Fibroblast of villous mesenchyme (primary cell): ENCODE measurements at regions not wholly inside any gene's neighbourhood (a gene's known extent, or its start where the extent isn't known, plus 50 kb on each side); places are given as distances from the start of the nearest gene placed in this dataset.
"Not testable (repeated sequence)": the region's sequence is repeated elsewhere in the genome, so short reads cannot be mapped to it uniquely, and the experiment has no call there.

ENCODE experiments used
- DNase-seq: peaks from one replicate; pipeline ENCODE4 v3.0.0-alpha.2; 2010; ENCODE audit warnings: low read depth
- H3K4me3 ChIP-seq: 2 replicates; pipeline ENCODE4 v1.5.1; 2011; ENCODE audit warnings: low read depth, mild to moderate bottlenecking, low read length
- TF ChIP-seq, protein P1 (sequence below): IDR thresholded peaks from 2 replicates; pipeline ENCODE4 v1.5.1; 2012; ENCODE audit warnings: low read depth, mild to moderate bottlenecking, low read length; ENCODE audit not compliant: insufficient read depth

DNA sequence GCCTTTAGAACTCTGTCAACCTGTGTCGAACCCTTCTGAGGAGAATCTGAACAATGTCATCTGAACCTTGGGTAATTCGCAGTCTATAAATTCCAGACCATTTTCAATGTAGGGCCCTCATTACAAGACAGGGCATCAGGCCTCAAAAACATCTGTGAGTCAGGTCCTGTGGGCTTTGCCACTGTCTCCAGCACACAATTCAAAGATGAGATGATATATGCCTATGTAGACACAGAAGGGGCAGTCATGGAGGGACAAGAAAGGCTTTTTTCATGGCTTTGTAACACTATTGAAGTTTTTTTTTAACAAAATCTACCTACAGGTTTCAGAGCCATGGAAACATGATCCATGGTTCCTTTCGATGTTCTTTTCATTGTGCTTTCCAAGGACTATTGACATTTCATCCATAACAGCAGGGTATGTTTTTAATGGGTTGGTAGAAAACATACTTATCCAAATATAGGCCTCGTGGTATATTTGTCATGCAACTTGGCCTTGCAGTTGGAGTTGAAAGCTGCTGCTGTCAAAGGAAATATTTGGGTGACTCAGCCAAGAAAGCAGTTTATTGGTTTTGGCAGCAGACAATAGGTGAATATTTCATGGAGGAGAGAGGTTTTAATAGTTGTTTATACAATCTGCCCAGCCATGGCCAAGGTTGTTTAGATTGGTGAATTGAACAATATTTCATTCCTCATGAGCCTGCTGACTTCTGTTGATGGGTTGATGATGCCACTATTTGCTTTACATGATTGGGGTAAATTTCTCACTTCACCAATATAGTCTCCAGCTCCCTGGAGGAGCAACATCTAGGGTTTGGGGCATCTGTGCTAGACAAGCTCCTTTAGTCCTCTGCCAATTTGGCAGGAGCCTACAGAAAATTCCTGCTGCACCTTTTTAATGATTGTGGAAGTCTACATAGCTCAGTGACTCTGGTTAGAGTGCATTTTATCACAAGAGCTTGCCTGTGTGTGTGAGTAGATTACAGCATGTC, 158.4 kb upstream of the TMEM72 start:
- DNase-seq = peak; percentile 77
- no peak overlapping the region for H3K4me3 ChIP-seq
- TF ChIP-seq, protein P1, sequence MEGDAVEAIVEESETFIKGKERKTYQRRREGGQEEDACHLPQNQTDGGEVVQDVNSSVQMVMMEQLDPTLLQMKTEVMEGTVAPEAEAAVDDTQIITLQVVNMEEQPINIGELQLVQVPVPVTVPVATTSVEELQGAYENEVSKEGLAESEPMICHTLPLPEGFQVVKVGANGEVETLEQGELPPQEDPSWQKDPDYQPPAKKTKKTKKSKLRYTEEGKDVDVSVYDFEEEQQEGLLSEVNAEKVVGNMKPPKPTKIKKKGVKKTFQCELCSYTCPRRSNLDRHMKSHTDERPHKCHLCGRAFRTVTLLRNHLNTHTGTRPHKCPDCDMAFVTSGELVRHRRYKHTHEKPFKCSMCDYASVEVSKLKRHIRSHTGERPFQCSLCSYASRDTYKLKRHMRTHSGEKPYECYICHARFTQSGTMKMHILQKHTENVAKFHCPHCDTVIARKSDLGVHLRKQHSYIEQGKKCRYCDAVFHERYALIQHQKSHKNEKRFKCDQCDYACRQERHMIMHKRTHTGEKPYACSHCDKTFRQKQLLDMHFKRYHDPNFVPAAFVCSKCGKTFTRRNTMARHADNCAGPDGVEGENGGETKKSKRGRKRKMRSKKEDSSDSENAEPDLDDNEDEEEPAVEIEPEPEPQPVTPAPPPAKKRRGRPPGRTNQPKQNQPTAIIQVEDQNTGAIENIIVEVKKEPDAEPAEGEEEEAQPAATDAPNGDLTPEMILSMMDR = no peak

DNA sequence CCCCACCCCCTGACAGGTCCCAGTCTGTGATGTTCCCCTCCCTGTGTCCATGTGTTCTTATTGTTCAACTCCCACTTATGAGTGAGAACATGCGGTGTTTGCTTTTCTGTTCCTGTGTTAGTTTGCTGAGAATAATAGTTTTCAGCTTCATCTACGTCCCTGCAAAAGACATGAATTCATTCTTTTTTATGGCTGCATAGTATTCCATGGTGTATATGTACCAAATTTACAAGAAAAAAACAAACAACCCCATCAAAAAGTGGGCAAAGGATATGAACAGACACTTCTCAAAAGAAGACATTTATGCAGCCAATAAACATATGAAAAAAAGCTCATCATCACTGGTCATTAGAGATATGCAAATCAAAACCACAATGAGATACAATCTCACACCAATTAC, 156.8 kb upstream of the TMEM72 start:
- not testable (repeated sequence) for H3K4me3 ChIP-seq, DNase-seq

DNA sequence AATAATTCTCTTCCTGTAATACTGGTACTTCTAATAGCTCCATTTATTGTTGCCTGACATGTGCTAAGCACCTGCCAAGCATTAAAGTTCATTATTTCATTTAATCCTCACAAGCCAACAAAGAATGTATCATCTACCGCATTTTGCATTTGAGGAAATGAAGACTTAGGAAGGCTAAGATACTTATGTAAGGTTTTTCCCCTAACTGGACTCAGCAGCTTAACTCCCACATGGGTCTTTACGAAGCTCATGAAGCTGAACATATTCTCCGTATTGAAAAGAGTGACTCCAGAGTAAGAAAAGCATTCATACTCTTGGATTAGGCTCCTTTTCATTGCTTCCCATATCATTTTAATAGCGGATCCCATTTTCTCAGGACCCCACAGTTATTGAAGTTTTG, 155.7 kb upstream of the TMEM72 start:
- DNase-seq = no peak

DNA sequence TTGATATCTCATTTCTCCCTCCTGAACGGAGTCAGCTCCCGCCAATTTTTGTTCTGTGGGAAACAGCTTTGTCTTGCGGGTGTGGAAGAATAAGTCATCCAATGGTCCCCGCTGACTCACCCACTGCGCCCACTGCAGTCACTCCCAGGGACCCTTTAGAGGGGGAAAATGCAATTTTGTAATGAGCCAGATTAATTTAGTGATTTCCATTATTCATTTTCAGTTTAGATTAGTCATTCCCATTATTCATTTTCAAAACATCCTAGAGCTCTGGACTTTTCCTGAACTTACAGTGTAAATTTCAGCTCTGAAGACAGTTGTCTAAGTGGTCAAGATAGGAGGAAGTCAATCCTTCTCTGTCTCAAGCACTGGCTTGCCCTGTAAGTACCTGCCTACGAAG, 154.9 kb upstream of the TMEM72 start:
- no peak overlapping the region for H3K4me3 ChIP-seq
- DNase-seq = peak; percentile 12
- TF ChIP-seq, protein P1 = no peak

More for the DNA sequence above, 155.7 kb upstream of the TMEM72 start:
- no peak overlapping the region for H3K4me3 ChIP-seq
- TF ChIP-seq, protein P1 = no peak

DNA sequence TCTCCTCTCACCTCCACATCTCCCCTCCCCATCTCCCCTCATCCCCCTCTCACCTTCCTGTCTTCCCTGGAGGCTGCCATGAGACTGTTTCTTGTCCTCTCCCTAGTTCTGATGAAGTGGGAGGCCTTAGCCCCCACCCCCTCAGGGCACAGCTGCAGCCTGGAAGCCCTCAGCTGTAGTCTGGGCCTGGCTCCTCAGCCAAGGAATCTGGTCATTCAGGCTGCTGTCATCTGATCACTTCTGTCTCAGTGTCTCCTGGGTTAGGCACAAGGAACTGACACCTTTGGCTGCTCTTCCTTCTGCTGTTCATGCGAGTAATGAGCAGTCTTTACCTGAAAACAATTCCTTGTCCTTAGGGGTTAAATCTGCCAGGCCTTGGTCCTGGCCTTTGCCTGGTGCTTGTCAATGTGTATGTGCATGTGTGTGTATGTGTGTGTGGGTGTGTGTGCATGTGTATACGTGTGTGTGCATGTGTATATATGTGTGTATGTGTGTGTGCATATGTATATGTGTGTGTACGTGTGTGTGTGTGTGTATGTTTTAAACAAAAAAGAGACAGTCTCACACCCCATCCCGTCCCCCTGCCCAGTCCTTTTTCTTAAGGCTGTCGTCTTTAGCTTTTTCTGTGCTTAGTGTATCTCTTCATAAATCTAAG, 153.5 kb upstream of the TMEM72 start:
- TF ChIP-seq, protein P1 = no peak
- no peak overlapping the region for H3K4me3 ChIP-seq
- DNase-seq = no peak

DNA sequence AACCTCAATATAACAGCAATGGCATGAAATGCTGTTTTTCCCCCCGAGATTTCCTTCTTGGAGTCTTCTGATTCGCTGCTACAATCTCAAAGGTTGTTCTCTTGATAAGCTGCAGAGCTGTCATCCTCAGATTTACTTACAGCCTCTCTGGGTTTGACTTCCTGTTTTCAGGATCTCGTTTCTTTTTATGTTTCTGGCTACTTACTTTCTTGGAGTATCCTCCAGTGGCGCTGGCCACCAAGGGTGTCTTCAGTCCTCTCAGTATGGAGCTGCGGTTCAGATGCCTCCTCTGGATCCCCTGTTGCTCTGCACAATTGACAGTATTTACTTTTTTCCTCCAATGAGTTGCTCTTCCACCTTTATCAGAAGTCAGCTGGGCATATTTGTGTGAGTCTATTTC, 152.0 kb upstream of the TMEM72 start:
- DNase-seq = no peak
- TF ChIP-seq, protein P1 = no peak
- no peak overlapping the region for H3K4me3 ChIP-seq

DNA sequence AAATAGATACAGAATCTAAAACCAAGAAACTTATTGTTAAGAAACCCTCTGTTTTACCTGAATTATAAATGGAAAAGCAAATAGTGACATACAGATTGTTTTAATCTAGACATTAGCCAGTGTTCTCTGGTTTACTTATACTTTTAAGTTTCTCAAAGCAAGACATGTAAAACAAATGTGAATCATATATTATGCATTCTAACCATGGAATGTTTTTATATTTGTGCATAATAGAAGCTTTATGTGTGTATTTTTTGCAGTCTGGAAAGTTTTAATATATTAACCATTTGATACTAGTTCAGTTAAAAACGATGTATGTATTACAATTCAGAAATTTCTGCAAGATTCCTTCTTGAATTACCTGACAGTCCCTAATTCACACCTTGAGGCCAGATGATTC, 150.6 kb upstream of the TMEM72 start:
- no peak for DNase-seq
- H3K4me3 ChIP-seq = no peak overlapping the region
- TF ChIP-seq, protein P1 = no peak
